GM18907 (cell line): ENCODE measurements at regions not wholly inside any gene's neighbourhood (a gene's known extent, or its start where the extent isn't known, plus 50 kb on each side); places are given as distances from the start of the nearest gene placed in this dataset.

Experiments
- ATAC-seq: cut with Tn5 transposase; IDR thresholded peaks from one replicate; pipeline ENCODE4 v1.9.1; 2021; ENCODE audit warnings: mild to moderate bottlenecking, moderate library complexity; ENCODE audit not compliant: unreplicated experiment

DNA sequence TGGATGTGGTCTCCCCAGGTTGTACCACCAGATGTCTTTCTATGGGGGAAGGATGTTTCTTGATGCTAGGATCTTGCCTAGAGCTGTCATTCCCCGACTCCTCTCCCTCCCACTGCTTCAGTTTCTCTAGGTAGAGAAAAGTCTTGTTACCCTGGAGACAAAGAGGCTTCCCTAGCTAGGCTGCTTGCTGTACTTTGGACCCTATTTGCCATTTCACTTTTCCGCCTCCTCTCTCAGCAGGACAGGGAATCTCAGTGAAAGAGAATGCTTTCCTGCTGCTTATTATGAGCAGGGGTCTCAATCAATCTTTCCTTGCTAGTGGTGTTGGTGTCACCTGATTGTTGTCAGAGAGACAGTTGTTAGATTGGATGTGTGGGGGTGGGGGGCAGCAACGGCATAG, 818.8 kb upstream of the GYPC start:
- no peak for ATAC-seq

DNA sequence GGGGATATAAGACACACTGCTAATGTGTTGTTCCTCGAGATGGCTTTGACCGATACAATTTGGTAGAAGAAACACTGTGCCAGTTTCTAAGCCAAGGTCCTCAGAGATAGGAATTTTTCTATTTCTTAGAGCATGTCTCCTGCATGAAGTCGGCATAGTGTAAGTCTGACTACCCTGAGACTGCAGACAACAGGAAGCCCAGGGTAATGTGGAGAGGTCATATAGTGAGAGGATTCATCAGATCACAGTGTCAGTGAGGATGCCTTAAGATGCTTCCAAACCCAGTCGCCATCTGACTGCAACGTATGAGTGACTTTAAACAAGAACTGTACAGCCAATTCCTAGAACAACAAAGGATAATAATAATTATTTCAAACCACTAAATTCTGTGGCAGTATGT, 818.3 kb upstream of the GYPC start:
- no peak for ATAC-seq

DNA sequence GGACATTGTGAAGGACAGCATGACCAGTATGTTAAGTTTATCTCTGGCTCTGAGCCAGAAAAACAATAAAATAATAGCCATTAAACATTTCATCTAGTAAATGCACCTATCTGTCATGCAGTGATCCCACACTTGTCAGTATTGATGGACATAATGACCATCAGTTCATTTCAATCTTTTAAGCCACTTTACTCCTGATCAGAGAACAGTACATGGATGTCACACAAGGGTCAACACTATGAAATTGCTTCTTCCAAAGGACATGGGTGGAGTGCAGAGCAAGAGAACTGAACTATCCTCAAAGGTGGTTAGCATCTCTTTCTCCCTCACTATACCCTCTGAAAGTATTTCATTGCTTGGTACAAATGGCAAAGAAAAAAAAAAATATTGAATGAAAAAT, 816.0 kb upstream of the GYPC start:
- ATAC-seq, result no peak

DNA sequence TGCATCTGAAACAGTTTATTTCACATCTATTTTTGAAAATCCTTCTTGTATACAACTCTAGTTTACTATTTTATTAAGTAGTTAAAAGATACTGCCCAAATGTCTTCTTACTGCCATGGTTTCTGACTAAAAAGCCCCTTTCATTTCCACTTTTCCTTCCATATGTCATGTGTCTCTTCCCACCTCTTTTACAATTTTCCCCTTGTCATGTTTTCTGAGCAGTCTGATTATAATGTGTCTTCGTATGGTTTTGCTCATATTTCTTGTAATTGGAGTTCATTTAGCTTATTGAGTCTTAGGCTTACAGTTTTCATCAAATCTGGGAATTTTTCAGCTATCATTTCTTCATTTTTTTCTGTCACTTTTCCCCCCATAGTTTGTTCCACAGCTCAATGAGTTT, 813.9 kb upstream of the GYPC start:
- no peak for ATAC-seq

DNA sequence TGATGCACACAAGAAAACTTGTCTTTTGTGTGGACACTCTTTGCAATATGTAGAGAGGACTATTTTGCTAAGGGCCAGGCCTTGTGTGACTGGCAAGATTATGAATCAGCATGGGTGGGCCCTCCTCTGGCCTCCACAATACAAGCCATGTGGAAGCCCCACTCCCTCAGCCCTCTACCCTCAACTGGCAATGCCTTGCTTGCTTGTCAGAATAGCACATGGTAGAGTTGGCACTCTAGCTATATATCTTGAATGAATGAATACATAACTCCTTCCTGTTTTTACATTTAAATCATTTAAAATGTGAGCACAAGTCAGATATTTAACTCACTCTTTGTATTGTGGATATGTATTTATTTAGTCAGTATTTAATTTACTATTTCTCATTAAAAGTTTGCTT, 805.4 kb upstream of the GYPC start:
- no peak for ATAC-seq

DNA sequence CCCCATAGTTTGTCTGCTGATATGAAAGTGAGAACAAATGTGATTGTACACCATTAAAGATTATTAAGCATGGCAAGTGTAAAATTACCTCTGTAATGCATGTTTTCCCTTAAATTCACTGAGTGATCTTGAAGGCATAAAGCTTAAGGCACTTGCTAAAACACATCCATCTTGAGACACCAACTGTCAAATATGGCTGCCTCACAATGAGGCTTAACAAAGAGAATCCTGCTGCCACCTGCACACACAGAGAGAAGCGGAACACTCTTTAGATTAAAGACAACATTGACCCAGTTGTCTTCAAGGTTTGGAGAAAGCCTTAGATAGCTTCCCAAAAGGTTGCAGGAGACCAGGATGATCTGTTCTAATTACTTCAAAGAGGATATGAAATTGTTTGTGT, 803.6 kb upstream of the GYPC start:
- ATAC-seq, result no peak

DNA sequence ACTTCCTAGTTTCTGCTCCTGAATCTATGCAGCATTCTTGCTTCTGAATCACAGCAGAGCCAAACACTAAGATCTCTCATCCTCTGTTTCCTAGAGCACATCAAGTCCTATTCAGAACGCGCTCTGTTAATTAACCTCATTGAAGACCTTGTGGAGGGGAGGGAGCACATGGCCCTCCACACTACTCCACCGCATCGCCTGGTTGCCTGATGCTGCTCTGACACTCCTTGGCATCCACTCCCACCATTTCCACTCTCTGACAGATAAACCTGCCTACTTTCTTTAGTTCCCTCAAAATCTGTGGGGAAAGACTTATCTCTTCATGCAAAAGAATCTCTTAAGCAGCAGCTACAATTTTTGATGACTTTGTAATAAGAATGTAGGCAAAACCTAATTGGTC, 802.3 kb upstream of the GYPC start:
- no peak for ATAC-seq

DNA sequence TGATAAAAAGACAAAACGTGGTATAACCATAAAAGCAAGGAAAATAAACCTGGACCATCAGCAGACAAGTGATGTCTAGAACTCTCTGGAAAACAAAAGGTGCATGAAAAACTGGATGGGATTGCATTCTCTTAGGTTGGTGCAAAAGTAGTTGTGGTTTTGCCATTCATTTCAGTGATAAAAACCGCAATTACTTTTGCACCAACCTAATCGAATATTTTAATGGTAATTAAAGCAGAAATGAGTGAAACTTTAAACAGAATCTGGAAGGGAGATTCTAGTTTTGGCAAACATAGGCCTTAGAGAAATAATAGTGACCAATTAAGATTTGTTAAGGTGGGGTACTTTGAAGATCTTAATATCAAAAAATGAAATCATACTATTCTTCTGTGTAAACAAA, 800.8 kb upstream of the GYPC start:
- ATAC-seq, result no peak

DNA sequence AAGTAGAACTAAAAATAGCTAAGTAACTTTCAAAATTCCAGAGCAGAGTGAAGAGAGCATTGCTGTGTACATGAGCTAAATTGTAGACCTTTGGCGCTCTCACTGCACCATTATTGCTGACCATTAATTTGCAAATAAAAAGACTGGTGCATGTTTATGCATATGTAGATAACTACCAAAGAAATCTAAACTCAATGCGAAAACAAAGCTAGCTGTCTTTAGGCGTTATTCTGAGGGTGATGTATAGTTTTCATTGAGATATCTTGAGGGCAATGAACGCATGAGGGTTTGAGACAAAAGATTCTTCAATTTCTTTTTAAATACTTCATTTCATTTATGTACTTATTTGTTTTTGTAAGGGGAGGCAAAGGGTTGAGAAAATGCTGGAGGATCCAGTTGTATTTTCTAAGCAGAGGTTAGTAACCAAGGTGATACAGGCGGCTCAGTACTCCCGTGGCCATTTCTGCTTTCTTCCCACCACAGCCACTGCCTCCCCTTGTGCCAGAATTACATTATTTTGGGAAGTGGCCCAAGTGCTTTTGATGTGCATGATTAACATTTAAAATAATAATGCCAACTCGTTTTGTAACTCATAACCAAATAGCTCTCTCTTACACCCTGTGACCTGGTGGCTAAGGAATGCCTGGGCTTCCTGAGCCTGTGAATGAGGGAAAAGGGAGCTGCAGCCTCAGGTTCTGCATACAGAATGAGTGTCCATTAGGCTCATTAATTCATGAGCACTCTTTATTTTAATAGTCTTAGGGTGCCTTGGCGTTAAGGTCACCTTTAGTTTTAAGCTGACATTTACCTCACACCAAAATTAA, 797.8 kb upstream of the GYPC start:
- ATAC-seq, result no peak

DNA sequence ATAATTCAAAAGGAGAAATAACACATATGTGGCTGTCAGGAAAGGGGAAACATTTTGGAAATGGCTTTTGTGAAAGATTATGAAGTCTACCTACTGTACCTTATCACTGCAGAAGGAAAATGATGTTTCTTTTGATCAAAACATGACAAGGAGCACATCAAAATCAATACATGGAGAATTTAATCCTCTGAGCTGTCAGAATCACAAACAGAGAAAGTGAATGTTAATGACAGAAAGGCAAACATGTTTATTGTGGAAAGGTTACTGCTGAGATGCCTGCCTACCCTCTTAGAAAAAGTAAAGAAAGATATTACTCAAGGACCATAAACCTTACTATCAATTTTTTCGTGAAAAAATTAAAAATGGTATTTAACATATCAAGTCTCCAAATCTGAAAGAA, 794.5 kb upstream of the GYPC start:
- ATAC-seq, result no peak

DNA sequence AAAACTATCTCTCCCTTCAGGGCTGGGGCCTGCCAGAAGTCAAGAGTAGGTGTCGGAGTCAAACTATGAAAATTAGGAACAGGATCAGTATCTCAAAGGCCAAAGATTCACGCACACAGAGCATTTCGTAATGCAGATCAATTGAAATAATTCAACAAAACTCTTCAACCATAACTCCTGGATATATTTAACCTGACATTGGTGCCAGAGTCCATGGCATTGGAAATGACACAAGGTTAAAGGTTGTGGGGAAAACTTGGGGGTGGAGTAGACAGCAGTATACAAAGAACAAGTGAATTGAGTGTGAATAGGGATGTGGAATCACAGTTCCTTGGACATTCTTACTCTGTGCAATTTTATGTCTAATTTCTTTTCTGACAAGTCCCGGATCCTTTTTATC, 788.0 kb upstream of the GYPC start:
- no peak for ATAC-seq

DNA sequence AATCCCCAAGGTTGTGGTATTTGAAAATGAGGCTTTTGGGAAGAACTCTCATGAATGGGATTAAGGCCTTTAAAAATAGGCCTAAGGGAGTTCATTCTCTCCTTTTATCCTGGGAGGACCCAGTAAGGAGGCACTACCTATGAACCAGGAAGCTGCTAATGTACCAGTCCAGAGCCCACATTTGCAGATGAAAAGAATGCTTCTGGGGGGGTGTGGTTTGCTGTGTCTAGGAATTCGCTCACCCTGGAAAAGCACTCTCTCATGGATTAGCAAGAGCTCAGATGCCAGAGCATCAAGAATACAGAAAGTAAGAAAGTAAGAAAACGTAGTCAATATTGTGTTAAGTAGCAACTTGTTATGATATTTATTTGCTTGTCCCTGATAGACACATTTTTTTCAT, 785.7 kb upstream of the GYPC start:
- ATAC-seq, result no peak

DNA sequence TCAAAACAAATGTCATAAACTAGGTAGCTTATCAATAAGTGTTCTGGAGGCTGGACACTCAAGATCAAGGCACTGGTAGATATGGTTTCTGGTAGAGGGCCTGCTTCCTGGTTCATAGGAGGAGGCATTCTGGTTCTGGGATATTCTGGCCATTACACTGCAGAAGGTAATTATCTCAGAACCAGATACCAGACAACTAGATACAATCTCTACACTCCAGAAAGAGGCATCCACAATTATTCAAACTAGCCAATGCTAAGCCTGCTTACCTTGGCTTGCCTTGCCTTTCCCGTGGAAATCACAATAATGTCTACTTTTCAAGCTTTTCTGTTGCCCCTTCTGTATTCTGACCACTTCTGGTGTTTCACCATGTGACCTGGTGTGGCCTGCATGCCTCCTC, 785.2 kb upstream of the GYPC start:
- ATAC-seq, result no peak

DNA sequence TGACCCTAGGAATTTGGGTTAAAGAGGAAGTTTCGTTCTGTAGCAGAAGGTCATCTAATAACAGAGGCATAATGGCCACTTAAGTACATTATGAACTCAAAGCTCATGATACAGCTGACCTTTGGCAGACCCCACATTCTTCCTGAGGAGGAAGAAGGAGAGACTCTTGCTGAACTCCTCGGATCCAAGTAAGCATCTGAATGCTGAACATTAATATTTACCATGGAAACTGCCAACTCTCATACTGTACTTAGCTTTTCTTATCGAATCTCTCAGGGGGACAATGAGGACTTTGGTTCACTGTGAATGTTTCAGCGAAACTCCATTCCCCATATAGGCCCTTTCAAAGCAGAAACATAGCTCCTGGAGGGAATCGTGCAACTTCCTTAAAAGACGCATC, 781.4 kb upstream of the GYPC start:
- ATAC-seq, result no peak

DNA sequence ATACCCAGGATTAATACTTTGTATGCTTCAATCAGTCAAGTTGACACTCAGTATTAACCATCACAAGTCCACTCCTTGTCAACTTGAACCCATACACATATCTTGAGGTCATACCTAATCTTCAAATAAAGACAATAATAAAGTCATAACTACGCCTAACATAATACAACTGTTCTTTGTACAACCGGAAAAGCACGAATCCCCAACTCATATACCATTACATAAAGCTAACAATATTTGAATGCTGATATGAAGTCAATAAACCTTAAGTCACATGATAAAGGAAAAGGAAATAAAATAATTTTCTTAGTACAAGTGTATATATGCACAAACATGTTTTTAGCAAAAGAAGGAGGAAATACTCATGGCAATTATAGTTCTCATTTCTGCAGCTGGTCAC, 770.6 kb upstream of the GYPC start:
- ATAC-seq, result no peak

DNA sequence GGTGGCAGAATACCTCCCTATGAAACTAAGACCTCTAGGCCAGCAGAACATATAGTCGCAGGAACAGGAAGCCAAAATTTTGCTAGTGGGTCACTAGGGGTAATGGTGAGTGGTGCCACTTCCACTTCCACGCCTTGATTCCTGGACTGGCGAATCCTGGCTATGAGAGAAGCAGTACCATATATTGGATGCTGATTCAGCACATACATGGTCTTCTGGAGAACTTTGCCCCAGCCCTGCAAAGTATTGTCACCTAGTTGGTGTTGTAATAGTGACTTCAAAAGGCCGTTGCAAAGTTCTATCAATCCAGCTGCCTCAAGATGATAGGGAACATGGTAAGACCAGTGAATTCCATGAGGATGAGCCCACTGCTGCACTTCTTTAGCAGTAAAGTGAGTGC, 769.8 kb upstream of the GYPC start:
- ATAC-seq, result no peak

DNA sequence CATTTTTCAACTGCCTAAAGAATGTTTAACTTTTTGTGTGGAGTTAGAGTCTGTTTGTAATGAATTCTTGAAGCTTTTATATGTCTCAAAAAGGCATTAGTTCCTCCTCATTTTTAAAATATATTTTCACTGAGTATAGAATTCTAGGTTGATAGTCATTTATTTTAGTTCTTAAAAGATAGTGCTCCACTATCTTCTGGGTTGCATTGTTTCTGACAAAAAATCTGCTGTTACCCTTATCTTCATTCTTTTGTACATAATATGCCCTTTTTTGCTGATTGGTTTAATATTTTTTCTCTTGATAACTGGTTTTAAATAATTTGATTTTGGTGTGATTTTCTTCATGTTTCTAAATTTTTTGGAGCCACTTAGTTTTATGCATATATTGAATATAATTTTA, 754.7 kb upstream of the GYPC start:
- ATAC-seq, result no peak

DNA sequence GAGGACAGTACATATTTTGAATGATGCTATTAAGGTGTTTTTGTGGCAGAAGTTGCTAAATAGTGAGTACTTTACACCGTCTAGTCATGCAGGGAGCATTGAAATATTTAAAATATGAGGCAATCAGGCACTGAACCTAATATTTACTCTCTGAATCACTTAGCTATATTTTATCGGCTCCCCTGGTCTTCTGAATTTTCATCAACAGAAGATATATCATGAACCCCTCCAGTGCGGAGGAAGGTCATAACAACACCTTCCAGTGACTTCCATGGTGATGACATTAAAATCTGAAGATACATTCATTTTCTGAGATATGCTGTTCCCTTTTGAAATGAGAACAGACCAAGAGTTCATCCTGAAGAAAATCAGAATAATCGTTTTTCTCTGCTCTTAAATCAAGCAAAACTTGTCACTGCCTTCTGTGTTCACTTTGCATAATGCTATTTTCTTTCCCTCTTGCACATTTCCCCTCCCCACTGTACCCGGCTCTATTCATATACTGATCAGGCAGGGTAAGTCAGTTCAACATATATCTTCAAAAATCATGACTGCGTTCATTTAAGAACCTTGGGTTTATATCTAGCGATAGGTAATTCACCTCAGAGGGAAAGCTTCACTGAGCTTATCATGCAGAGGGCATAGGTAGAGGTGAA, 729.9 kb upstream of the GYPC start:
- ATAC-seq, result no peak

DNA sequence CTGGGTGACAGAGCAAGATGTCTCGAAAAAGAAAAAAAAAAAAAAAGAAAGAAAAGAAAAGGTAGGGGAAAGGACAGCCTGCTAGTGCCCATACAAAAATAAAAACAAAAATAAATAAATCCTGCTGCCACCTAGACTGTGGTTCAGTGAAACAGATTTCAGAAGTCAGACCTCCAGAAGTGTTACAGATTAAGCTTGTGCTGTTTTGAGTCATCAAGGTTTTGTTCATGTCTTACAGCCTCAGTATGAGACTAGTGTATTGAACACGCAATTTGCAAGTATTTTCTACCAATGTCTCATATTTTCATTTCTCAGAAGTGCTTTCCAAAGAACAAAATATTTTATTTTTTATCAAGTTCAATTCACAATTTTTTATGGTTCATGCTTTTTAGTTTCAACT, 720.4 kb upstream of the GYPC start:
- ATAC-seq, result no peak

DNA sequence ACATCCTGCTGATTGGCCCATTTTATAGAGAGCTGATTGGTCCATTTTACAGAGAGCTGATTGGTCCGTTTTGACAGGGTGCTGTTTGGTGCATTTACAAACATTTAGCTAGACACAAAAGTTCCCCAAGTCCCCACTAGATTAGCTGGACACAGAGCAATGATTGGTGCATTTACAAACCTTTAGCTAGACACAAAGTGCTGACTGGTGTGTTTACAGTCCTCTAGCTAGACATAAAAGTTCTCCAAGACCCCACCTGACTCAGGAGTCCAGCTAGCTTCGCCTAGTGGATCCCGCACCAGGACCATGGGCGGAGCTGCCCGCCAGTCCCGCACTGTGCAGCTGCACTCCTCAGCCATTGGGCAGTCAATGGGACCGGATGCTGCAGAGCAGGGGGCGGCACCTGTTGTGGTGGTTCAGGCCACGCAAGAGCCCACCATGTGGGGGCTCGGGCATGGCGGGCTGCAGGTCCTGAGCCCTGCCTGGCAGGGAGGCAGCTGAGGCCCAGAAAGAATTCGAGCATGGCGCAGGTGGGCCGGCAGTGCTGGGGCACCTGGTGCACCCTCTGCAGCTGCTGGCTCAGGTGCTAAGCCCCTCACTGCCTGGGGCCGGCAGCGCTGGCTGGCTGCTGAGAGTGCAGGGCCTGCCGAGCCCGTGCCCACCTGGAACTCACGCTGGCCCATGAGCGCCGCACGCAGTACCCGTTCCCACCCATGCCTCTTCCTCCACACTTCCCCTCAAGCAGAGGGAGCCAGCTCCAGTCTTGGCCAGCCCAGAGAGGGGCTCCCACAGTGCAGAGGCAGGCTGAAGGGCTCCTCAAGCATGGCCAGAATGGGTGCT, 713.2 kb upstream of the GYPC start:
- ATAC-seq, result no peak

DNA sequence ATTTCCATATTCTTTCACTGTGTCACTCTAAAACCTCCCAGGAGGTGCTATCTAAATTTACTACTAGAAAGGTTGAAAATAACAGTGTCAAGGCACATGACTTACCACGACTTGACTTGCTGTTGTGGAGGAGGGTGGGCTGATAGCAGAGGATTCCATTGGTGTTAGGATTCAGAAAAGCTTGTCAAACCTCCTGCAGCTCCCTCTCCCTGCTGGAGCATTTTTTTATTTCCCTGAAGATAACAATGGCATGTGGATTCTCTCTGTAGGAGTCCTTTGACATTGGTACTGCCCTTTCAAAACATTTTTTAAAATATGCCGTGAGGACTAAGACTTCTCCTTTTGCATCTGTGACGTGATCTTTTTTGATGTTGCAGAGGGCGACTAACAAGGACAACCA, 696.9 kb upstream of the GYPC start:
- no peak for ATAC-seq

DNA sequence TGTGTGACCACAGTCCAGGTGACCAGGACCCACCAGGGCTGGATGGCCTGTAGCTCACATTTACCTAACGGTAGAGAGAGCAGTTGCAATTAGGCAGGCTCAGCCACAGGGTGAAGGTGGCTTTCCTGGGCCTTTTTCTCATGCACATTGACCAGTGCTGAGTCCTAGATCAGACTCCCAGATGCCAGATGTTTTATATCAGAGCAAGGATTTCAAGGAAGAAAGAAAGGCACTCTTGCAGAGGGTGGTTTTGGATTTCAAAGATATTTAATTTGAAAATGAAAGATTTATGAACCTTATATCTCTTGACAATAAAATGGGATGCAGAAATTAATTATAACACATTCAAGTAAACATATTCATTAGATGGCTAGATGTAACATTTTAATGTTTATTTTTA, 694.2 kb upstream of the GYPC start:
- ATAC-seq, result no peak
